H1 (cell line): ENCODE measurements at regions not wholly inside any gene's neighbourhood (a gene's known extent, or its start where the extent isn't known, plus 50 kb on each side); places are given as distances from the start of the nearest gene placed in this dataset.
"Not testable (repeated sequence)": the region's sequence is repeated elsewhere in the genome, so short reads cannot be mapped to it uniquely, and the experiment has no call there.

Experiments
- CTCF ChIA-PET: fragments of 300-600 bp; sonication (Branson Sonifier 250); formaldehyde crosslinking; loops from one replicate; lab custom pipeline; 2021; ENCODE audit not compliant: partially characterized antibody; lab: Charles Lee
- POLR2A ChIA-PET: fragments of 300-600 bp; sonication (Branson Sonifier 250); formaldehyde crosslinking; loops from one replicate; lab custom pipeline; 2021; ENCODE audit warnings: inconsistent platforms; ENCODE audit not compliant: partially characterized antibody; lab: Charles Lee
- DNase-seq, 2 experiments: peaks; one replicate each; pipeline versions ENCODE4 v3.0.0 to v3.0.0-alpha.2; 2010 to 2022; ENCODE audit warnings: low spot score in 2 of 2, low read depth in 1 of 2, mixed read lengths in 1 of 2
- FAIRE-seq: peaks from 2 replicates; lab custom pipeline; 2011; peaks lifted over from hg19 to GRCh38; lab: Jason Lieb, UNC
- H2AFZ ChIP-seq: 2 replicates; pipeline ENCODE4 v1.8.1; 2012; ENCODE audit warnings: low read length, inconsistent platforms
- H2AK5ac ChIP-seq: 2 replicates; pipeline ENCODE4 v1.6.1; 2013; ENCODE audit warnings: low read depth, low read length
- H2BK120ac ChIP-seq: replicated peaks from 2 replicates; pipeline ENCODE3; 2013; ENCODE audit warnings: low read depth, low read length, inconsistent platforms
- H2BK12ac ChIP-seq: 2 replicates; pipeline ENCODE4 v1.6.1; 2013; ENCODE audit warnings: low read depth, low read length
- H2BK15ac ChIP-seq: 2 replicates; pipeline ENCODE4 v1.6.1; 2013; ENCODE audit warnings: low read length
- H2BK20ac ChIP-seq: 2 replicates; pipeline ENCODE4 v1.6.1; 2013; ENCODE audit warnings: low read length
- H2BK5ac ChIP-seq: 2 replicates; pipeline ENCODE4 v1.6.1; 2013; ENCODE audit warnings: low read depth, low read length
- H3K14ac ChIP-seq: 2 replicates; pipeline ENCODE4 v1.6.1; 2013; ENCODE audit warnings: inconsistent platforms; ENCODE audit not compliant: insufficient read length
- H3K18ac ChIP-seq: 2 replicates; pipeline ENCODE4 v1.6.1; 2013; ENCODE audit warnings: low read length; ENCODE audit errors: extremely low read depth
- H3K23ac ChIP-seq: 2 replicates; pipeline ENCODE4 v1.6.1; 2013; ENCODE audit warnings: inconsistent platforms; ENCODE audit not compliant: insufficient read length
- H3K23me2 ChIP-seq: 2 replicates; pipeline ENCODE4 v1.6.1; 2013; ENCODE audit warnings: low read depth, low read length
- H3K27ac ChIP-seq: 2 replicates; pipeline ENCODE4 v1.6.1; 2011; ENCODE audit warnings: low read depth, low read length, inconsistent platforms
- H3K27me3 ChIP-seq, 4 experiments: replicated peaks in 1 of 4; 1 replicate in 1 of 4; 2 replicates in 3 of 4; pipeline versions ENCODE4 v1.6.1 to v1.8.1; 2011 to 2013; ENCODE audit warnings: low read length in 3 of 4, mild to moderate bottlenecking in 3 of 4, inconsistent platforms in 2 of 4, mixed read lengths in 2 of 4, moderate library complexity in 1 of 4; ENCODE audit not compliant: control insufficient read depth in 3 of 4, insufficient read depth in 3 of 4; ENCODE audit errors: extremely low read depth in 1 of 4
- H3K36me3 ChIP-seq, 4 experiments: 2 replicates each; pipeline versions ENCODE4 v1.6.1 to v1.8.1; 2011 to 2013; ENCODE audit warnings: mild to moderate bottlenecking in 4 of 4, low read length in 3 of 4, moderate library complexity in 2 of 4, control low read depth in 1 of 4, inconsistent platforms in 1 of 4; ENCODE audit not compliant: insufficient read depth in 4 of 4, control insufficient read depth in 2 of 4
- H3K4ac ChIP-seq: replicated peaks from 2 replicates; pipeline ENCODE3; 2013; ENCODE audit warnings: low read length, low read depth, mixed read lengths, inconsistent platforms; ENCODE audit not compliant: insufficient read length
- H3K4me1 ChIP-seq, 4 experiments: replicated peaks in 1 of 4; 1 replicate in 1 of 4; 2 replicates in 3 of 4; pipeline versions ENCODE4 v1.6.1 to v1.8.1; 2011 to 2013; ENCODE audit warnings: low read length in 3 of 4, inconsistent platforms in 2 of 4, mixed read lengths in 1 of 4; ENCODE audit not compliant: insufficient read depth in 4 of 4, control insufficient read depth in 3 of 4
- H3K4me2 ChIP-seq, 2 experiments: 2 replicates each; pipeline versions ENCODE4 v1.6.1 to v1.8.1; 2011 to 2013; ENCODE audit warnings: low read depth in 2 of 2, low read length in 2 of 2, control low read depth in 1 of 2, inconsistent platforms in 1 of 2, mild to moderate bottlenecking in 1 of 2; ENCODE audit not compliant: insufficient read depth in 1 of 2
- H3K4me3 ChIP-seq, 4 experiments: fragments of 200-600, 300-600 bp in 1 of 4; sonication (generic), shearing (Covaris generic), sonication (Bioruptor Twin) in 1 of 4; 2 replicates each; pipeline versions ENCODE4 v1.5.1 to v1.8.1; 2011 to 2016; ENCODE audit warnings: low read length in 4 of 4, low read depth in 3 of 4, control low read depth in 2 of 4, inconsistent platforms in 2 of 4, mild to moderate bottlenecking in 2 of 4, mixed read lengths in 1 of 4, moderate library complexity in 1 of 4; ENCODE audit not compliant: insufficient read depth in 2 of 4; ENCODE audit errors: extremely low read depth in 1 of 4
- H3K56ac ChIP-seq: replicated peaks from 2 replicates; pipeline ENCODE3; 2013; ENCODE audit warnings: low read depth, mild to moderate bottlenecking, mixed read lengths, low read length, inconsistent platforms; ENCODE audit not compliant: insufficient read length
- H3K79me1 ChIP-seq: 2 replicates; pipeline ENCODE4 v1.6.1; 2013; ENCODE audit warnings: low read depth, low read length, control low read depth
- H3K79me2 ChIP-seq, 2 experiments: 2 replicates each; pipeline versions ENCODE4 v1.6.1 to v1.8.1; 2012 to 2013; ENCODE audit warnings: low read length in 2 of 2, mild to moderate bottlenecking in 2 of 2, inconsistent platforms in 1 of 2; ENCODE audit not compliant: insufficient read depth in 2 of 2, control insufficient read depth in 1 of 2
- H3K9ac ChIP-seq, 4 experiments: replicated peaks in 1 of 4; 1 replicate in 1 of 4; 2 replicates in 3 of 4; pipeline versions ENCODE4 v1.6.1 to v1.8.1; 2011 to 2013; ENCODE audit warnings: low read depth in 3 of 4, low read length in 3 of 4, control low read depth in 2 of 4, mild to moderate bottlenecking in 2 of 4, moderate library complexity in 2 of 4, inconsistent platforms in 1 of 4; ENCODE audit errors: extremely low read depth in 1 of 4
- H3K9me3 ChIP-seq, 2 experiments: 2 replicates each; pipeline versions ENCODE4 v1.6.1 to v1.8.1; 2012 to 2013; ENCODE audit warnings: mild to moderate bottlenecking in 2 of 2, moderate library complexity in 2 of 2, control low read depth in 1 of 2, inconsistent platforms in 1 of 2, low read depth in 1 of 2, low read length in 1 of 2, mixed read lengths in 1 of 2; ENCODE audit not compliant: insufficient read depth in 2 of 2
- H4K20me1 ChIP-seq, 2 experiments: replicated peaks in 1 of 2; 2 replicates each; pipeline versions ENCODE3 to v1.8.1; 2011 to 2013; ENCODE audit warnings: inconsistent platforms in 2 of 2, low read length in 2 of 2, mild to moderate bottlenecking in 1 of 2; ENCODE audit not compliant: insufficient read depth in 2 of 2, control insufficient read depth in 1 of 2
- H4K5ac ChIP-seq: 2 replicates; pipeline ENCODE4 v1.6.1; 2013; ENCODE audit warnings: low read length, low read depth, mixed read lengths, inconsistent platforms; ENCODE audit not compliant: insufficient read length
- H4K8ac ChIP-seq: 2 replicates; pipeline ENCODE4 v1.8.0; 2013; ENCODE audit warnings: mild to moderate bottlenecking, moderate library complexity, low read length, inconsistent platforms; ENCODE audit not compliant: insufficient read depth; ENCODE audit errors: extremely low read depth
- H4K91ac ChIP-seq: replicated peaks from 2 replicates; pipeline ENCODE3; 2013; ENCODE audit warnings: low read length, mixed read lengths, inconsistent platforms; ENCODE audit not compliant: insufficient read length
- WGBS, 2 experiments: shearing (Covaris generic) in 1 of 2; methylation state at CpG; one replicate each; pipeline versions ENCODE4 v1.1.6 to v1.1.7; 2013 to 2015; ENCODE audit warnings: low lambda C conversion rate in 2 of 2, mixed read lengths in 2 of 2, inconsistent platforms in 1 of 2, low coverage in 1 of 2, missing lambda C conversion rate in 1 of 2; ENCODE audit not compliant: insufficient replicate concordance in 2 of 2, insufficient coverage in 1 of 2, insufficient read length in 1 of 2; ENCODE audit errors: extremely low coverage in 1 of 2, missing lambda C conversion rate in 1 of 2; 5-methylcytosine and 5-hydroxymethylcytosine counted together

DNA sequence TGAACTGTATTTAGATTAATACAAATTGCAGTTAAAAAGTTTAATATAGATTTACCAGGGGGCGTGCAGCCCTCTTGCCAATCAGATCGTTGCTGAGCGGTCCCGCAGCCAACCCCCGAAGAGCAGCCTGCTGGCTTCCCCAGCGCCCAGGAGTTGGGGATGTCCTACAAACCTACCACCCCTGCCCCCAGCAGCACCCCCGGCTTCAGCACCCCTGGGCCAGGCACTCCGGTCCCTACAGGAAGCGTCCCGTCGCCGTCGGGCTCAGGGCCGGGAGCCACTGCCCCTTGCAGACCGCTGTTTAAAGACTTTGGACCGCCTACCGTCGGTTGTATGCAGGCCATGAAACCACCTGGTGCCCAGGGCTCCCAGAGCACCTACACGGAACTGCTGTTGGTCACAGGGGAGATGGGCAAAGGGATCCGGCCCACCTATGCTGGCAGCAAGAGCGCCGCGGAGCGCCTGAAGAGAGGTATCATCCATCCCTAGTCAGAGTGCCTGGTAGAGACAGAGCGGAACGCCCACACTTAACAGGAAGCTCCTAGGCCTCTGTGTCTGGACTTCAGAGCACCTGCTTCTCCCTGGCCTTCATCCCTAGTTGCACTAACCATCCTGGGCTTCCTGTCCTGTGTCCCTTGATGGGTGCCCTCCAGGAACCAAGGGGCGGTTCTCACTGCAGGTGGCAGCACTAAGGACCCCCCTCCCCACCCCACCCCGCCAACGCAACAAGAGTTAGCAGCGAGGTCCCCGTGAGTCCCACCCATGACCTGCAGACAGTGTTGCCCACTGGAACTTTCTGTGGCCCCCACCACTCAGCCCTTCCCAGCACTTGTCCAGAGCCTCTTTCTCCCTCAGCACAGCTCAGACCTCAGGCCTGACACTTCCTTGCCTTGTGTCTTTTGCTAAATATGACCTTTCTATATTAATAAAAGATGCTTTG lies 91.5 kb upstream of the ZNG1F start:
- H3K27me3 ChIP-seq, FAIRE-seq, H2BK12ac ChIP-seq, H4K20me1 ChIP-seq, H2AFZ ChIP-seq, H3K4ac ChIP-seq, H3K4me1 ChIP-seq, H3K18ac ChIP-seq, CTCF ChIA-PET, H3K23me2 ChIP-seq, H3K27ac ChIP-seq, H2BK15ac ChIP-seq, H3K79me1 ChIP-seq, H3K23ac ChIP-seq, H4K5ac ChIP-seq, H3K79me2 ChIP-seq, POLR2A ChIA-PET, H4K8ac ChIP-seq, H2BK120ac ChIP-seq, H3K14ac ChIP-seq, H3K9ac ChIP-seq, H3K9me3 ChIP-seq, H4K91ac ChIP-seq, H2BK20ac ChIP-seq, H3K4me3 ChIP-seq, H2AK5ac ChIP-seq, H3K4me2 ChIP-seq, H2BK5ac ChIP-seq, H3K56ac ChIP-seq, H3K36me3 ChIP-seq: not testable (repeated sequence)
- whole genome bisulfite sequencing, 2 experiments: 67% methylated on average over 17 of the region's 31 CpGs; no CpG with 5 or more reads in 1 of the 2 experiments
- peak in 1 of 2 experiments; percentile 51 for DNase-seq

DNA sequence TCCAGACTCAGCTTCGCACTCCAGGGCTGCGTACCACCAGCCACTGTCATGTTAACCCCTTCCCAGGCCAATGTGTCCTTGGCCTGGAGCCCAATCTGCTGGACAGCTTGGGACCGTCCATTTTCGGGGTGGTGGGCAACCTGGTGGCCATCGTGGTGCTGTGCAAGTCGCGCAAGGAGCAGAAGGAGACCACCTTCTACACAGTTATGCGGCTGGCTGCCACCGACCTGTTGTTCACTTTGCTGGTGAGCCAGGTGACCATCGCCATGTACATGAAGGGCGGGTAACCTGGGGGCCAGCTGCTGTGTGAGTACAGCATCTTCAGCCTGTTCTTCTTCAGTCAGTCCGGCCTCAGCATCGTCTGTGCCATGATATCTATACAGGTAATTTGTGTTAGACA lies 90.3 kb upstream of the ZNG1F start:
- H3K4me1 ChIP-seq, H3K23ac ChIP-seq, H3K4me3 ChIP-seq, H2BK5ac ChIP-seq, H3K9ac ChIP-seq, H4K20me1 ChIP-seq, POLR2A ChIA-PET, H2BK15ac ChIP-seq, H2BK20ac ChIP-seq, H4K5ac ChIP-seq, H3K4ac ChIP-seq, H3K23me2 ChIP-seq, H2AK5ac ChIP-seq, CTCF ChIA-PET, H2AFZ ChIP-seq, H3K9me3 ChIP-seq, H3K18ac ChIP-seq, H2BK120ac ChIP-seq, H3K79me2 ChIP-seq, H3K4me2 ChIP-seq, H3K79me1 ChIP-seq, FAIRE-seq, H4K8ac ChIP-seq, DNase-seq, H3K56ac ChIP-seq, H2BK12ac ChIP-seq, H3K14ac ChIP-seq, H4K91ac ChIP-seq, H3K27ac ChIP-seq, H3K36me3 ChIP-seq: not testable (repeated sequence)
- peaks cover 5 to 12% (median 6%) of the 10 kb centered on the region in 4 experiments for H3K27me3 ChIP-seq
- 74% methylated on average over 9 of the region's 13 CpGs; no CpG with 5 or more reads in 1 of the 2 experiments for WGBS, 2 experiments
